ENCODE measurements at regions not wholly inside any gene's neighbourhood (a gene's known extent, or its start where the extent isn't known, plus 50 kb on each side); places are given as distances from the start of the nearest gene placed in this dataset.
"Not testable (repeated sequence)": the region's sequence is repeated elsewhere in the genome, so short reads cannot be mapped to it uniquely, and the experiment has no call there.

DNA sequence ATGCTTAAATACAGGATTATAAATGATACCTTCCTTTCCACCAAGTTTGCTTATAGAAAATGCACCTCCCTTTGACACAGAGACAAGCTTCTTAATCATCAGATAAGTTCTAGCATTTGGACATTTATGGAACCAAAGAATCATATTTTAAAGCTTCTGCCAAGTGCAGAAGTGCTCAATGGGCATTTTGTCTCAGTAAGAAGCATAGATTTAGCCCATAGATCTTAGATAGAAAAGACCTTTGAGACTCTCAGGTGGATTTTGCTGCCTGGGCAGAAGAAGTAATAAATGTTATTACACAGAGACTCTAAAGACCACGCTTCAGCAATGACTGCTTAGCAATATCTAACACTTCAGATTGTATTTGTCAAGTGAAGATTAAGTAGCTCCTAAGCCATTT lies 174.6 kb downstream of the VEGFC start:
- TF ChIP-seq ZFX (IDR thresholded peaks at IDR 0.05; ENCODE audit: borderline replicate concordance), result no peak
- TF ChIP-seq, protein P1, sequence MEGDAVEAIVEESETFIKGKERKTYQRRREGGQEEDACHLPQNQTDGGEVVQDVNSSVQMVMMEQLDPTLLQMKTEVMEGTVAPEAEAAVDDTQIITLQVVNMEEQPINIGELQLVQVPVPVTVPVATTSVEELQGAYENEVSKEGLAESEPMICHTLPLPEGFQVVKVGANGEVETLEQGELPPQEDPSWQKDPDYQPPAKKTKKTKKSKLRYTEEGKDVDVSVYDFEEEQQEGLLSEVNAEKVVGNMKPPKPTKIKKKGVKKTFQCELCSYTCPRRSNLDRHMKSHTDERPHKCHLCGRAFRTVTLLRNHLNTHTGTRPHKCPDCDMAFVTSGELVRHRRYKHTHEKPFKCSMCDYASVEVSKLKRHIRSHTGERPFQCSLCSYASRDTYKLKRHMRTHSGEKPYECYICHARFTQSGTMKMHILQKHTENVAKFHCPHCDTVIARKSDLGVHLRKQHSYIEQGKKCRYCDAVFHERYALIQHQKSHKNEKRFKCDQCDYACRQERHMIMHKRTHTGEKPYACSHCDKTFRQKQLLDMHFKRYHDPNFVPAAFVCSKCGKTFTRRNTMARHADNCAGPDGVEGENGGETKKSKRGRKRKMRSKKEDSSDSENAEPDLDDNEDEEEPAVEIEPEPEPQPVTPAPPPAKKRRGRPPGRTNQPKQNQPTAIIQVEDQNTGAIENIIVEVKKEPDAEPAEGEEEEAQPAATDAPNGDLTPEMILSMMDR (IDR thresholded peaks at IDR 0.05), result no peak

DNA sequence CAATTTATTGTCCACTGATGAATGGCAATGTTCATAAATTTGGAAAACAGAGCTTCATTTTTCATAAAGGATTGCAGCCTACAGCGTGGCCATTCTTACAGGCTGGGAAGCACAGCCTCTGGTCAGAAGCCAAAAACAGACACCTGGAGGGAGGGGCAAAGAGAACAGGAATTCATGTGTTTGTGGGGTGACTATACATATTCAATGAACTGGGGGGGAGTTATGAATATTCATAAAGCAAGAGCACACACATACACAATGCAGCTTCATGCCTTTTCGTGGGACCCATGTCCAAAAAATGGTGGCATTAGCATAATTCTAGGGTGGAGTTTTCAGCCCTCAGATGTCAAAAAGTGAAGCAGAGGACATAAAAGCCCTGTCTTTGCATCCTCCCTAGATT lies 173.3 kb downstream of the VEGFC start:
- TF ChIP-seq, protein P1 (IDR thresholded peaks at IDR 0.05), result no peak
- no peak for TF ChIP-seq ZFX (IDR thresholded peaks at IDR 0.05; ENCODE audit: borderline replicate concordance)
- H3K27ac ChIP-seq, result no peak overlapping the region

More for the DNA sequence above, 174.6 kb downstream of the VEGFC start:
- H3K27ac ChIP-seq, result no peak overlapping the region

DNA sequence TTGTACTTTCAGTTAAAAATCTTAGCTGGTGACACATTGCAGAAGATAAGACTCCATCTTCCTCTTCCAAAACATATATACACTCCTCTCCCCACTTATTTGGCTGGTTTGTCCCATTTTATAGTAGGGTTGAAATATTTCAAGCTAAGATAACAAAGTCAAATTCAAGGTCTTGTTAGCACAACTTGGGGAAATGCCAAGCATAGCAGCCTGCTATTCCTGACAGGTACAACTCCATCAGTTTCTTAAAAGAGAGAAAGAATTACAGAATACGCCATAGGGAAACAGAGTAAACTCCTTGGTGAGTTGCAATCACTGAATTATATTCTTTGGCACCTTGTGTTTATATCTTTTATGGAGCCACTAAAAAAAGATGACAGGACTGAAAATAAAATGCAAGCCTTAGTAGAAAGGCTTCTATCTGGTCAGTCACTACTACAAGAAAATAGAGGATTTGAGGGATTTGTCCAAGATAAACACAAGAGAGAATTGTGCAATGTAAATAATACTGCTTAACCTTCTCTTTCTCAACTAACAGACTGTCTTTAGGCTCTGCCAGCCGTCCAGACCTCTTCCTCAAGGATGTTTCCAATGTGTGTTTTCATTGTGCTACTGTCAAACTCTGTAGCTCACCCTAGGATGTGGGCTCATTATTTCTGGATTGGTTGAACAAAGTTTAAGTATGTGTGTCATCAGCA lies 170.3 kb downstream of the VEGFC start:
- no peak overlapping the region for H3K27ac ChIP-seq
- TF ChIP-seq ZFX (IDR thresholded peaks at IDR 0.05; ENCODE audit: borderline replicate concordance), result no peak
- TF ChIP-seq, protein P1 (IDR thresholded peaks at IDR 0.05), result no peak

DNA sequence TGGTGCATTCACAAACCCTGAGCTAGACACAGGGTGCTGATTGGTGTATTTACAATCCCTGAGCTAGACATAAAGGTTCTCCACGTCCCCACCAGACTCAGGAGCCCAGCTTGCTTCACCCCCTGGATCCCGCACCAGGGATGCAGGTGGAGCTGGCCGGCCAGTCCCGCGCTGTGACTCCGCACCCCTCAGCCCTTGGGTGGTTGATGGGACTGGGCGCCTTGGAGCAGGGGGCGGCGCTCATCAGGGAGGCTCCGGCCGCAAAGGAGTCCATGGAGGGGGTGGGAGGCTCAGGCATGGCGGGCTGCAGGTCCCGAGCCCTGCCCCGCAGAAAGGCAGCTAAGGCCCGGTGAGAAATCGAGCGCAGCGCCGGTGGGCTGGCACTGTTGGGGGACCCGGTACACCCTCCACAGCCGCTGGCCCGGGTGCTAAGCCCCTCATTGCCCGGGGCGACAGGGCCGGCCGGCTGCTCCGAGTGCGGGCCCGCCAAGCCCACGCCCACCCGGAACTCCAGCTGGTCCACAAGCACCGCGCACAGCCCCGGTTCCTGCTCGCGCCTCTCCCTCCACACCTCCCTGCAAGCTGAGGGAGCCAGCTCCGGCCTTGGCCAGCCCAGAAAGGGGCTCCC lies 167.6 kb downstream of the VEGFC start:
- not testable (repeated sequence) for H3K27ac ChIP-seq

DNA sequence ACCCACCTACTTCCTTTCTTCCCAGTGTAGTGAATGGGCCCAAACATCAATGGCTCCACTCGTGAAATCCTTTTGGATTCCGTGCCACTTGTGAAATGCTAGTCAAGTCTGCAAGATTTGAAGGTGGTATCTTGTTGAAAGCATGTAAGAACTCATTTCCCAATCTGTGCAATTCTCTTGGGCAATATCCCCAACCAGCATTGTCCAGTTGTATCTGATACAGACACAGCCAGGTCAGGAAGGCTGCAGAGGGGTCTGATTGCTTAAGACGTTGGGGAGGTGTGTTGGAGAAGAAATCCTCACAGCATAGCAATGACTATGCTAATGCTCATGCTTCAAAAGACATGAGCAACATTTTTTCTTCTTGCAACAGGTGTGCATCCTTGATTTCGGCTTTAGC lies 164.8 kb downstream of the VEGFC start:
- TF ChIP-seq ZFX (IDR thresholded peaks at IDR 0.05; ENCODE audit: borderline replicate concordance), result no peak
- TF ChIP-seq, protein P1 (IDR thresholded peaks at IDR 0.05), result no peak
- H3K27ac ChIP-seq, result no peak overlapping the region

DNA sequence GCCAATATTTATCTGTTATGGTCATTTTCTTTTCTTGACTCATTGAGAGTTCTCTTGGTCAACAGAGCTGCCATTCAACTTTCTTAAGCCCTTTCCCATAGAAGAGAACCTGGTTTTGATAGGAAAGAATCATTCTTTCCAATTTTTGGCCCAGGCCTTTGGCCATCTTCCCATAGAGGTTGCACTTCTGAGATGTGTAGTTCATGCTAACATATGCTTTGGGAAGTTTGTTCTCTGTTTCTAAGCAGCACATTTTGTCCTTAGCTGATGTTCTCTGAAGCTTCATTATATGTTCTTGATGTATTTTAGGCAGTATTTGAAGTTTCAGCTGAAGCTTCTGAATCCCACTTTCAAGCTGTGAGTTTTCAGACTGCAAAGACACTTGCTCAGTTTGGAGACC lies 161.1 kb downstream of the VEGFC start:
- TF ChIP-seq, protein P1 (IDR thresholded peaks at IDR 0.05), result no peak
- no peak for TF ChIP-seq ZFX (IDR thresholded peaks at IDR 0.05; ENCODE audit: borderline replicate concordance)
- H3K27ac ChIP-seq, result no peak overlapping the region
